ENCODE measurements at regions not wholly inside any gene's neighbourhood (a gene's known extent, or its start where the extent isn't known, plus 50 kb on each side); places are given as distances from the start of the nearest gene placed in this dataset.

DNA sequence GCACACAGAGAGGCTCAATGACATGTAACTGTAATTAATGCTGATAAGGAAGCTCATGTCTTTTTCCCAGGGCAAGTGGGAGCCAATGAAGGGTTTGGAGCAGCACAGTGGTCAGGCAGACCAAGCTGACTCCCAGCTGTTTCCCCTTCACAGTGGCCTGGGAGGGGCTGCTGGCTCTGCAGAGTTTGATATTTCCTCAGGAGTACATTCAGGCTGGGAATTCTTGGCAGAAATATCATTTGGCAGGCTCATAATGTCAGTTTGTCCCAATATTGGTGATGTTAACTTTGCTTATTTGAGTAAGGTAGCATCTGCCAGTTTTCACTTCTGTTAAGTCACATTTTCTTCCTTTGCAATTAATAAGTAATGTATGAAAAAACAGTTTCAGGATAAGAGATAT is 247.0 kb downstream of the EMP1 start:
- TF ChIP-seq, protein P1, sequence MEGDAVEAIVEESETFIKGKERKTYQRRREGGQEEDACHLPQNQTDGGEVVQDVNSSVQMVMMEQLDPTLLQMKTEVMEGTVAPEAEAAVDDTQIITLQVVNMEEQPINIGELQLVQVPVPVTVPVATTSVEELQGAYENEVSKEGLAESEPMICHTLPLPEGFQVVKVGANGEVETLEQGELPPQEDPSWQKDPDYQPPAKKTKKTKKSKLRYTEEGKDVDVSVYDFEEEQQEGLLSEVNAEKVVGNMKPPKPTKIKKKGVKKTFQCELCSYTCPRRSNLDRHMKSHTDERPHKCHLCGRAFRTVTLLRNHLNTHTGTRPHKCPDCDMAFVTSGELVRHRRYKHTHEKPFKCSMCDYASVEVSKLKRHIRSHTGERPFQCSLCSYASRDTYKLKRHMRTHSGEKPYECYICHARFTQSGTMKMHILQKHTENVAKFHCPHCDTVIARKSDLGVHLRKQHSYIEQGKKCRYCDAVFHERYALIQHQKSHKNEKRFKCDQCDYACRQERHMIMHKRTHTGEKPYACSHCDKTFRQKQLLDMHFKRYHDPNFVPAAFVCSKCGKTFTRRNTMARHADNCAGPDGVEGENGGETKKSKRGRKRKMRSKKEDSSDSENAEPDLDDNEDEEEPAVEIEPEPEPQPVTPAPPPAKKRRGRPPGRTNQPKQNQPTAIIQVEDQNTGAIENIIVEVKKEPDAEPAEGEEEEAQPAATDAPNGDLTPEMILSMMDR (IDR thresholded peaks at IDR 0.05; ENCODE audit: insufficient read depth, low read depth, low read length) = no peak
- DNase-seq (ENCODE audit: low read depth) = no peak
- no peak overlapping the region for H3K4me3 ChIP-seq (ENCODE audit: low read depth, low read length)

DNA sequence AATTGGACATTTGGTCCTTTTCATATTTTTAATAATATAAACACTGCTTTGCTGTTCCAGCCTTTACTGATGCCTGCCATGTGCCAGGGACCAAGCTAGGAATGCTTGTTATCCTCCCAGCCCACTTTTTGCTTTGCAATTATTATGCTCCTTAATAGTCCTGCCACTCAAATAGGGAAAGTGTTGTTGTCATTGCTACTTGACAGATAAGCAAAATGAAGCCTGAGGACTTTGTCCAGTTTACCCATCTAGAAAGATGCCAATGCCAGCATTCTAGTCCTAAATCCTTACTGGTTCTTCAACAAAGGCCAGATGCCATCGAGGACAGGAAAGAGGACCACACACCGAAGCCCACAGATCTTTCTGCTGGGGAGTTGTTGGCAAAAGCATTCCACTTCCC is 246.5 kb downstream of the EMP1 start:
- H3K4me3 ChIP-seq (ENCODE audit: low read depth, low read length) = no peak overlapping the region
- TF ChIP-seq, protein P1 (IDR thresholded peaks at IDR 0.05; ENCODE audit: insufficient read depth, low read depth, low read length) = no peak
- DNase-seq (ENCODE audit: low read depth) = no peak

DNA sequence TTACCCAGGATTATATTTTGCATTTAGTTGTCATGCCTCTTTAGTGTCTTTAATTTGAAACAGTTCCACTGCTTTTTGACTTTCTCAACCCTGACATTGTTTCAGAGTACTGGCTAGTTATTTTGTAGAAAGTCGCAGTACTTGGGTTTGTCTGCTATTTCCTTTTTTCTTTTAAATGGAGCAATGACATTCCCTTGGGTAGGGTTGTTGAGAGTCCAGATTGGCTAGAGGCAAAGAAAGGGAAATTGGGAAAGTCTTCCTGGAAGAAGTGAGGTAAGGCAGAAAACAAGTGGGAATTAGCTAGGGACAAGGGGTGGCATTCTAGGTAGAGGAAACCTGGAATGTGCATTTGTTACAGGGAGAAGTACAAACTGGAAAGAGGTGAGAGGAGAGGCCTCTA is 245.9 kb downstream of the EMP1 start:
- H3K4me3 ChIP-seq (ENCODE audit: low read depth, low read length) = no peak overlapping the region
- no peak for DNase-seq (ENCODE audit: low read depth)
- TF ChIP-seq, protein P1 (IDR thresholded peaks at IDR 0.05; ENCODE audit: insufficient read depth, low read depth, low read length) = no peak

DNA sequence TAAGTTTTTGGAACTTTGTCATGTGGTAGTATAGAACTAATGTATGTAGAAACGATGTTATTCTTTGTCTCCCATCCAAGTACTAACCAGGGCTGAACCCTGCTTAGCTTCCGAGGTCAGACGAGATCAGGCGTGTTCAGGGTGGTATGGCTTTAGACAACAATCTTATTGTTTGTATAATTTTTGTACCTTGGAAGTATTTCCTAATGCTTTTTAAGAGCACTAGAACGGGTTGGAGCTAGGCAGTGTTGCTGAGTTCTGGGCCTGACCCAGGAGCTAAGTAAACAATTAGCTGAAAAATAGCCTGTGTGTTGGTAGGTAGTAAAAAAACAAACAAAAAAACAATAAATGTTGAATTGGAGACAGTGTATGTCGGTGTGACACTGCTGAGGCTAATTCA is 244.3 kb downstream of the EMP1 start:
- no peak overlapping the region for H3K4me3 ChIP-seq (ENCODE audit: low read depth, low read length)
- TF ChIP-seq, protein P1 (IDR thresholded peaks at IDR 0.05; ENCODE audit: insufficient read depth, low read depth, low read length) = no peak
- DNase-seq (ENCODE audit: low read depth) = no peak

DNA sequence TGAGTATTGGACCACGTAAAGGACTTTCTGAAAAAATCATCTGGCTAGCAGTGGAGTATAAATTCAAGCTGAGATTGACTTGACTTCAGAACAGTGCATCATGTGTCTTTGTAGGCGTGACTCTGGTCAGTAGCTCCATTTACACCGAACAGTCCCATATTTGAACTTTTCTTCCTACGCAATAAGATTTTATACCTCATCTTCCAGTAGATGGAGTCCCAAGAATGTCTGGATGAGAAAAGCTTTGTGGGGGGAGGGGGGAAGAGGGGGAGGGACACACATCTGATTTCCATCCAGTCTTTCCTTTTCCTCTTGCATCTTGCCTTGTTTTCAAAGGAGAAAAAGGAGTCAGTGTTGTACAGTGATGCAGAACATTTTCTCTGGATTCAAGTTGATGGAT is 241.0 kb downstream of the EMP1 start:
- no peak for DNase-seq (ENCODE audit: low read depth)
- TF ChIP-seq, protein P1 (IDR thresholded peaks at IDR 0.05; ENCODE audit: insufficient read depth, low read depth, low read length) = no peak
- no peak overlapping the region for H3K4me3 ChIP-seq (ENCODE audit: low read depth, low read length)

DNA sequence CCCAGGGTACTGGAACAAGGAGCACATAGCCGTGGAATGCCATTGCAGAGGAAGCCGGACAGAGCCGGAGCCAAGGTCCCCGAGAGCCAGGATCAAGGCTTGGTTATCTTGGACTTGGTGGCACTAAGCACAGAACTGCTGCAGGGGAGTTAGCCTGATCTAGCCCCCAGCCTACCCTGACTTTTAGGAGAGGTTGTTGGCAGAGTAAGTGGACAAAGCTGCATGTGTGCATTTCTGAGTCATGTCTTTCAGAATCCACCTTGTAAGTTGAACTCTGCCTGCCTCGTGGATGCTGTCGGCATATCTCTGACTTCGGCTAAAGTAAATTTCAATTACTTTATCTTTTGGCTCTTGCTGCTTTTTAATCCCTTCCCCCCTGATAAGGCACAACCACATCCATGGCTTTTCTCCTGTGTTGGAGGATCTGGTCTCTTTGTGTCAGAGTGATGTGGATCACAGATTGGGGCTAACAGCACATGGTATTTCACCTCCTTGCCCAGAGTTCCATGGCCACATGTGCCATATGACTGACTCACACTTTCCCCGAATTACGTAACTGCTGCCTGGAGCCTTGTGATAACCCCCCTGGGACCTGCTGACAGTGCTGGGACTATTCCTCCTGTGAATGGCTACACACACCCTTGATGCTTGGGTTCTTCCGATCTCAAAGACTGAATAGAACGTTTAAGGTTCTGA is 240.3 kb downstream of the EMP1 start:
- peak; percentile 17 for DNase-seq (ENCODE audit: low read depth)
- no peak overlapping the region for H3K4me3 ChIP-seq (ENCODE audit: low read depth, low read length)
- TF ChIP-seq, protein P1 (IDR thresholded peaks at IDR 0.05; ENCODE audit: insufficient read depth, low read depth, low read length) = no peak

DNA sequence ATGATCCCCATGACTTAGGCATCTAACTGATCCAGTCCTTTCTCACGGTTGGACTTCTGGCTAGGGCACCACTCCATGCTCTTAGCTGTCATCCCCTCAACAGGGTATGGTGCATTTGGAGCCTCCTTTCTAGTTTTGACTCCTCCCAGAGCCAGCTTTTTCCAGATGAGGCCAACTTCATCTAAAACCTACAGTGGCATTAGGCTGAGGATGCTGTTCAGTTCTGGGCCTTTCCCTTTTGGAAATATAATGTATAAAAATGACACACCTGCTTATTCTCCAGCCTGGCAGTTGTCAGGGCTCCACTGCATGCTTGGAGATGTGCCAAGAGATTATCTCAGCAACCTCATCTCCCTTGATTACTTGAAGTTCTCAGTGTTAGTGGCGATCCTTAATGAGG is 239.7 kb downstream of the EMP1 start:
- no peak for DNase-seq (ENCODE audit: low read depth)
- TF ChIP-seq, protein P1 (IDR thresholded peaks at IDR 0.05; ENCODE audit: insufficient read depth, low read depth, low read length) = no peak
- no peak overlapping the region for H3K4me3 ChIP-seq (ENCODE audit: low read depth, low read length)
